ENCODE measurements at regions not wholly inside any gene's neighbourhood (a gene's known extent, or its start where the extent isn't known, plus 50 kb on each side); places are given as distances from the start of the nearest gene placed in this dataset.

DNA sequence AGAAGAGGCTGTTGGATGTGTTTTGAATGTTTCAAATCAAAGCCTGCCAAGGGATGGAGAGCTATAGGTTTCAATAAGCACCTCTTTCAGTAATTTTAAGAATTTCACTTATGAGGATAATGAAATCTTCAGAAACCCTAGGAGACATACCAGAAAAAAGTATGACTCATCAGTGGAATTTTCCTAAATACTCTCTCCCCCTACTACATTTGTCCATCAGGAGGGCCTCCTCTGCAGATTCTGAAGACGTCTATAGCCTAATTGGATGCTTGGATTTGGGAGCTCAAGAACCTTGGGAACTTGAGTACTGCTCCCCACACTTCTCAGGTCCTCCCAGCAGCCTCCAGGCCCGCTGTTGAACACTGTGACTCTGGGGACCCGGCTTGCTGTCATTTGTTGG is 374.3 kb downstream of the SLC4A3 start:
- no peak for DNase-seq

DNA sequence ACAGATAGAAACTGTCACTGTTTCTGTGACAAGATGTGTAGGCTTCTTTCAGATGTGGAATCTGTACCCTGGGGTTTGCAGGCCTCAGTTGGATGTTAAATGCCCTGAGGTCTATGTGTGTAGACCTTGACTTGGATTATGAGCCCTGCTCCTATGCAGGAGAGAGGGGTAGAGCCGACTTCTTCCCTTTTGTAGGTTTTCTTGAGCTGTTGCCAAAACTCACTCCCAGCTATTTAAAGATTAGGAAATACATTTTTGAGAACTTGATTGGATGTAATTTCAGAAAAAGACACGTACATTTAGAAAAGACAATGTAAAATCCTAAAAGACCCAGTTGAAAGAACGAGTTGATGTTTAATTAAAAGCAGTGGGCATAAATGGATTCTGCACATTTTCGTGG is 374.8 kb downstream of the SLC4A3 start:
- DNase-seq, result no peak

GRCh38 chr2:220002699-220003098 is 375.3 kb downstream of the SLC4A3 start:
- no peak for DNase-seq

- no peak for DNase-seq
Observed at GRCh38 chr2:220005362-220005761, 377.9 kb downstream of the SLC4A3 start.

DNA sequence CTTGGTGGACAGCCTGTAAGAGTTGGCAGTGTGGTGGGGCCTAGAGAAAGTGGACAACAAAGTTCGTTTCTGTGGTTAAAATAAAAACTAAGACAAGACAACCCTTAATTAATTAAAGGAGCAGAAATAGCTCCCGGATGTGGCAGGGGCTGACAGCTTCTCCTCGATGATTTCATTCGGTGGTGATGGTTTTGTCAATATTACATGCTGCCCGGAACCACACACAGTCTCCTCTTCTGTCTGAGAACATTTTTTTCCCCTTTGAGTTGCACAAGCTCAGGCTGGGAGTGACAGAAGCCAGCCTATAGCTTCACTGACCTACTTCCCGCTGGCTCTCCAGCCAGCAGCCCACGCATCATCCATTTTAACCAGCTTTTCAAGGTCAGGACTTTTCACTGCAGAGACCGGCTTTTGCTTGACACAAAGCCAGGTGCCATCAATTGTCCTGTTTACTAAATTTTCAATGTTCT is 378.8 kb downstream of the SLC4A3 start:
- no peak for DNase-seq

DNA sequence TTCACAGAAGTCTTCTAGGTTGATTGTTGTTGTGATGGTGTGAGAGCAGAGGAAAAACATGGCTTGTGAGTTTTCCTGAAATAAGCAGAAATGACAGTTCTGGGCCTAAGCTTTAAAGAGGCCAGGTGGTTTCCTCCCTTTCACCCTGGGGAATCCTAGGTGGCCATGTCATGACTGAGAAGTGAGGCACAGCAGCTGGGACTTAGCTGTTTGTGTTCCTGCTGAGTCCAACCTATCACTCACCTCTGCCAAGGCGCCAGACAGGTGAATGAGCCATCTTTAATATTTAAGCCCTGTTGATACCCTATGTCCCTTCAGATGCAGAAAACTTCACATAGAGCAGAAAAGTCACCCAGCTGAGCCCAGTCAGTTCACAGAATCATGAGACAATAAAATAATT is 384.4 kb downstream of the SLC4A3 start:
- DNase-seq, result no peak

GRCh38 chr2:220014961-220015360 is 387.5 kb downstream of the SLC4A3 start:
- DNase-seq, result no peak

DNA sequence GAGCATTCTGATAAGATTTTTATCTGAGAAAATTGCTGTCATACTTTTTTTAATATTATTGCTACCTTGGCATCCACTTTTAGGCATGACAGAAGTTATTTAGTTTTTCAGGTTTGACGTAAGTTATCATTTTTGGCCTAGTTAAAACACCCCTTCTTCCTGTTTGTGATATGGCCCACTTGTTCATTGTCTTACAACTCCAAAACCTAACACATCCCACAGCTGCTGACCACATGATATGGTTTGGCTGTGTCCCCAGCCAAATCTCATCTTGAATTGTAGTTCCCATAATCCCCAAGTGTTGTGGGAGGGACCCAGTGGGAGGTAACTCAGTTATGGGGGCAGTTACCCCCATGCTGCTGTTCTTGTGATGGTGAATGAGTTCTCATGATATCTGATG is 388.1 kb downstream of the SLC4A3 start:
- no peak for DNase-seq

DNA sequence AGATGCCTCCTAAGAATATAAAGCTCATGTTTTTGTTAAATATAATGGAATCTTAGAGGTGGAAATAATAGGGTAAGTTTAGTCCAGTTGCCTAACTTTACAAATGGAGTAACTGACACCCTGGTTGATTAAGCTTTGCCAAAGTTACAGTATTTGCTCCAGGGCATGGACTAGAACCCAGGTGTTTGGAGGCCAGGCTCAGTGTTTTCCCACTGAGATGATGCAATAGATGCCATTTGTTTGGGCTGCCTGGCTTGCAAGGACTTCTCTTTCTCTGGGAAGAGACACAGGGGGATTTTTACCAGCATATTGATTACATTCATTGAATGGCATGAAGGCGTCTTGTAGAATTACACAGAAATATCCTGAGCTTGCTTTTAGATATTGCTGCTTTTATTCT is 397.8 kb downstream of the SLC4A3 start:
- no peak for DNase-seq

DNA sequence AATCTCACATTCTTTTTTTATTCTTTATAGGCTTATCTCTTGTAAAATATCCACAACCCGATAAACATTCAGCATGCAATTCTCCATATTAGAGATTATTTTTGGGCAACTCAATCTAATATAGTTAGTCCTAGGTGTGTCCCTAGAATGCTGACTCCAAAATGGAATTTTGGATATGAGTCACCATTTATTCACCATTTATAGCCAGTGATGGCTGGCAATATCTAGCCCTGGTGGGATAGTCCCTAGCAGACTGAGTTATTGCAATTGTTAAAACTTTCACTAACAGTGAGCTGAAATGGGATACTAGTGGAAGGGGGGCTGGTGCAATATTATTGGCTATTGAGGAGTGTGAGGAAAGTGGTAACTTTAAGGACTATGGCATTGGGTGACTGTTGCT is 401.6 kb downstream of the SLC4A3 start:
- no peak for DNase-seq

- DNase-seq, result no peak
Observed at GRCh38 chr2:220033546-220033945, 406.1 kb downstream of the SLC4A3 start.

DNA sequence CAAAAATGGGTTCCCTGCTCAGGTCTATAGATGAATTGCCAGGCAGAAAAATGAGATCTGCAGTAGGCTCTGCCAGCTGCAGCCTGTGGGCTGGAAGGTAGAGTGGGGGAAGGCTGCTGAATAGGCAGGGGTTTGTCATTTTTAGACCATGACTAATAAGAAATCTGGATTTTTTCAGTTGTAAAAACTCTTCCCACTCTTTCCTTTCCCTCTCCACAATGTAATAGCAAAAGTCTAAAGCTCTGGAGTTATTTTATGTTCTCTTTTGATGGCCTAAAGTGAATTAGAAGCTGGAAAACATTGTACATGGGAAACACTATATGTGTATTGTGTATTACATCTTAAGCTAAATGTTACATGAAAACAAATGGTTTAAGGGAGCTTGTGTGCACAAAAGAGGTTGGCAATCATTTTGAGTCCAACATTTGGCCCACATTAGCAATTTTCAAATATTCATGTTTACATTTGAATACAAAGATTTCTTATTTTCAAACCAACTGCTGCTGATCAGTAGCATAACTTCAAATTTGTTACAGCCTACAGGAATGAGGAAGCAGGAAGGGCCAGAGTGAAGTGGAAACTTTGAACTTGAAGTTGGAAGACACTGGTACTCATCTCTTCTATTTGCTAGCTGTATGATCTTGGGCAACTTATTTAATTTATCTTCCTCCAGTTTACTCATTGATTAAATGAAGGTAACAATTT is 407.1 kb downstream of the SLC4A3 start:
- DNase-seq, result no peak

DNA sequence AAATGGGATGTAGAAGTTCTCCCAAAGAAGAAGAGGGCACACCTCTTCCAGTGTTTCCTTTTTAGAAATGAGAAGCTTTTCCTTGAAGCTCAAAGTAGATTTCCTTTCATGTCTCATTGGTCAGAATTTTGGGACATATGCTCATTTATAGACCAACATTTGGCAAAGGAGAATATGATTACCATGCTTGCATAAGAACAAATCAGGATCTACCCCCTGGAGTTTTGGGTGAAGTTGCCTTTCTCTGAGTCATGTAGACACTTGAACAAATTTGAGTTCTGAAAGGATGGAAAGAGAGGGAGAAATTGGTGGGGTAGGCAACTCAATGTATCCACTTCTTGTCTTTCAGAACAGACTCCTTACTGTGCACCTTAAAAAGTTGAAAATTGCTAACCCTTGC is 409.0 kb downstream of the SLC4A3 start:
- no peak for DNase-seq

DNA sequence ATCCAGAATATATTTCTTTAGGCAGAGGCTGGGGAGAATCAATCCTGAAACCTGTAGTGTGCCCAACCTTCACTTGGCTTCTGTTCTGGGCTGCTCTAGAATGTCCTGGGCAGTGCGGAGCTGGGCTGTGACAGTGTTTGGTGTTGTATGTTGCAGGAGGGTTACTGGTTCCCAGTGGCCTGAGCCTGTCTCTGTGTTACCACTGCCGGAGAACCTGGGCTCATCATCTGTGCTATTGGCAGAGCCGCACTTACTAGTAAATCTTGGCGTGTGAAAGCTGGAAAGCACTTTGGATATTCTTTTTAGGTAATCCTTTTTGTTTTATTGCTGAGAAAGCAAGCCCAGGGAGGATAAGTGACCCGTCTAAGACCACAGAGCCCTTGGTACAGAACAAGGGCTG is 412.9 kb downstream of the SLC4A3 start:
- DNase-seq, result no peak

DNA sequence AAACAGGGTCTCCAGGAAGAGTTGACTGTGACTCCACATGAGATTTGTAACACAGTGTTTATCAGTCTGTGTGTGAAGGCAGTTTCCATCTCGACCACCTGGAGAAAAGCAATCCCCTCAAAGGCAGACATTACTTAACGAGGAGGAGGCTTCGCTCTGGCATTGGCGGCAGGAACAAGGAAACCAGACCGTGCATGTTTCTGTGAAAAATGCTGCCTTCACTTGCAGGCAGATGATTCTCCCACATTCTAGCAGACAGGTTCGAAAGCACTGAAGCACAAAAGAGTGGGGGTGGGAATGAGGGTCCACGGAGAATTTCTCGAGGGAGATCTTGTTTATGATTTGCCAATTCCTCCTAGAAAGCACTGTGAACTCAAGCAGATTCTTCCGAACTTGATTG is 414.0 kb downstream of the SLC4A3 start:
- peak in 1 of 3 experiments; percentile 20 for DNase-seq

- no peak for DNase-seq
Observed at GRCh38 chr2:220043155-220043989, 415.9 kb downstream of the SLC4A3 start.

- no peak for DNase-seq
Observed at GRCh38 chr2:220043990-220044335, 416.5 kb downstream of the SLC4A3 start.

DNA sequence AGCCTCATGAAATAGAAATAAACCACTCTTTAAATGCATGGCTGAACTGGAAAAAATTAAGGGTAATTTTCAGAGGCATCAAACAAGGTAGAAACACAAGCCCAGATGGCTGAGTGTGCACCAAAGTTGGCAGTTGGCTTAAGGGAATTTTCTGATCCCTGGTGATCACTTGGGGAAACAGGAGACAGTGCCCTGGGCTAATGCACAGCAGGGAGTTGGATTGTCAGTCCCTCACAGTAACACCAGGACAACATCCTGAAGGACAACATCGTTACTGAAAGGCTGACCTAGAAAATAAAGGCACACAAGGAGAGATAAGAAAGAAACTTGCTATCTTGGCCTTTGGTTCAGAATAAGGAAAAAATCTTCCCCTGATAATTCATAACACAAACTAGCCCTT is 417.0 kb downstream of the SLC4A3 start:
- DNase-seq, result no peak

DNA sequence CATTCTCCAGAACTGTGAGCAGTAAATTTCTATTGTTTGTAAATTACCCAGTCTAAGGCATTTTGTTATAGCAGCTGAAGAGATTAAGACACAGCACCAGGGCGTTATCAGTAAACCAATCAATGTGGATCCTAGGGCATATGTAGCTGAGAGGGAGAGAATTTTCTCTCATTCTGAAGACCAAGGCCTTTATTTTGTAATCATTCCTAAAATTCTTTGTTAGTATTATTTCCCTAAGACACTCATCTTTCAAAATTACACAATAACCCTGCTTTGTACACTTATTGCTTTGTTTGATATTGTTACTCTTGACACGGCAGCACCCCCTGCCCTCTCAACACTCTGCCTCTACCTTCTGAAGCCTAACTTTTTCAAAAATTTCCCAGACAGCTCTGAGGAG is 419.1 kb downstream of the SLC4A3 start:
- no peak for DNase-seq

DNA sequence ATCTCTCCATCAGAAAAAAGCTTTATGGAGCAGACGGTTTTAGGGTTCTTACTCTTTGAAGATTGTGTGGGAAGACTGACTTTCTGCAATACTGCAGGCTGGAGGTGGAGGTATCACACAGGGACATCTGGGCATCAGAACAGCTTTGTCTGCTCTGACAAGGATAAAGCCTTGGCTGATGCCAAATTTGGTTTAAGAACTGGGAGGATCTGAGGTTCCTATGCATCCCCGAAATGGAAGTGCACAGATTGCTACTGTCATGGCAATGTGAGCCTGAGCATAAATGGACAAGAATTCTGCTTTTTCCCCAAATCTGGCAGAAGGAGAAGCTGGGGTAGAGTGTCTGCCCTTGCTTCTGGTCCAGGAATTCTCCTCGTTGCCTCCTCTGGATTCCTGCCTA is 424.3 kb downstream of the SLC4A3 start:
- no peak for DNase-seq

DNA sequence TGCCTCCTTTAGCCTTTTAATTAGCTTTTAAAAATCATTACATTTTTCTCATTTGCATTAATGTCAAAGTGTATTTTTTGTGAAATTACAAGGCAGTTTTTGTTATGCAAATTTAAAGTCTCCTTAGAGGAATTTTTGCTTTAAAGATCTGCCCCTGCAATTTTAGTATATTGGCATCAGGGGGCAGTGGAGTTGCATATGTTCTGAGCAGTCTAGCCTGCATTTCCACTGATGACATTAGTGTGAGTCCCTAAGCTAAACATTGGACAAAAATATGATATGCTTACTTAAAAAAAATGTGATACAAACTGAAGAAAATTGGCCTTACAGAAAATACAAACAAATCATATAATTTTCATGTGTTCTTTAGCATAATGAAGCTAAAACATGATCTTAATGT is 426.5 kb downstream of the SLC4A3 start:
- no peak for DNase-seq

- DNase-seq, result peak in 1 of 3 experiments; percentile 32
Observed at GRCh38 chr2:220057391-220057790, 430.0 kb downstream of the SLC4A3 start.

DNA sequence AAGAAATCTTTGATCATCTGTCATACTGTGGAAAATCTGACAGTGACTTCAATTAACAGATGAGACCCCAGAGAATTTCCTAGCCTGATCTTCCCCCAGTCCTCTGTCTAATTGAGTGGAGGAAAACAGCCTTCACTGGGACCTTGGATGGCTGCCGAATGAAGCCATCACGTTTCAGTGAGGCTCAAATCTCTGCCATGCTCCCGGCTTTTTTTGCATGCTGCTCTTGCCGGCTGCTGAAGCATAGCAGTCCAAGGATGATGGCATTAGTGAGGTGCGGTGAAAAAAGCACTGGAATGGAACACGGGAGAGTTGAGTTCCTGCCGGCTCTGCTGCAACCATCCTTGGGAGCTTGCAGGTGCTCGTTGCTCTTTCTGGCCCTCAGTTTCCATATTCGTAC is 430.5 kb downstream of the SLC4A3 start:
- DNase-seq, result no peak

Measured in NCI-H1417 (cell line).